DOHH2 (cell line): ENCODE measurements at regions not wholly inside any gene's neighbourhood (a gene's known extent, or its start where the extent isn't known, plus 50 kb on each side); places are given as distances from the start of the nearest gene placed in this dataset.

Source experiments
- H3F3A ChIP-seq: fragments of 200-600 bp; sonication (generic), shearing (Covaris generic); 2 replicates; pipeline ENCODE4 v1.6.0; 2016; ENCODE audit warnings: antibody characterized with exemption, mild to moderate bottlenecking; ENCODE audit not compliant: control insufficient read depth, insufficient read depth
- H3K27ac ChIP-seq: fragments of 200-600 bp; sonication (generic); 2 replicates; pipeline ENCODE4 v1.5.1; 2014; ENCODE audit warnings: low read depth, mild to moderate bottlenecking, low read length, moderate library complexity
- H3K27me3 ChIP-seq: fragments of 200-600 bp; sonication (generic); 2 replicates; pipeline ENCODE4 v1.6.1; 2014; ENCODE audit warnings: mild to moderate bottlenecking, low read length, mixed read lengths; ENCODE audit not compliant: control insufficient read depth
- H3K36me3 ChIP-seq: fragments of 200-600 bp; sonication (generic); 2 replicates; pipeline ENCODE4 v1.6.1; 2014; ENCODE audit warnings: mild to moderate bottlenecking, low read length, moderate library complexity, mixed read lengths; ENCODE audit not compliant: control insufficient read depth
- H3K4me1 ChIP-seq: fragments of 200-600 bp; sonication (generic); 2 replicates; pipeline ENCODE4 v1.6.1; 2014; ENCODE audit warnings: mild to moderate bottlenecking, low read length, mixed read lengths; ENCODE audit not compliant: control insufficient read depth
- H3K4me2 ChIP-seq: fragments of 200-600 bp; sonication (generic); 2 replicates; pipeline ENCODE4 v1.6.0; 2014; ENCODE audit warnings: mild to moderate bottlenecking, low read length, moderate library complexity
- H3K4me3 ChIP-seq: fragments of 200-600 bp; sonication (generic); 2 replicates; pipeline ENCODE4 v1.5.1; 2014; ENCODE audit warnings: mild to moderate bottlenecking, low read length, mixed read lengths
- H3K79me2 ChIP-seq: fragments of 200-600 bp; sonication (generic); 2 replicates; pipeline ENCODE4 v1.6.1; 2014; ENCODE audit warnings: mild to moderate bottlenecking, low read length, mixed read lengths; ENCODE audit not compliant: control insufficient read depth
- H3K9me2 ChIP-seq: fragments of 200-600 bp; sonication (generic); replicated peaks from 2 replicates; pipeline ENCODE4 v1.6.1; 2014; ENCODE audit warnings: mild to moderate bottlenecking, low read length, mixed read lengths; ENCODE audit not compliant: control insufficient read depth
- H3K9me3 ChIP-seq: fragments of 200-600 bp; sonication (generic); 2 replicates; pipeline ENCODE4 v1.6.1; 2014; ENCODE audit warnings: antibody characterized with exemption, low read length, mixed read lengths; ENCODE audit not compliant: control insufficient read depth, insufficient read depth
- H4K20me1 ChIP-seq: fragments of 200-600 bp; sonication (generic); 2 replicates; pipeline ENCODE4 v1.6.0; 2014; ENCODE audit warnings: low read depth, mild to moderate bottlenecking, antibody characterized with exemption, low read length, moderate library complexity; ENCODE audit not compliant: control insufficient read depth, insufficient read depth
- CTCF ChIP-seq: fragments of 200-600 bp; sonication (generic); IDR thresholded peaks from one replicate; pipeline ENCODE4 v1.5.1; 2014; ENCODE audit warnings: antibody characterized with exemption, mild to moderate bottlenecking, low read depth, low read length; ENCODE audit not compliant: poor library complexity, severe bottlenecking
- EZH2phosphoT487 ChIP-seq: fragments of 200-600 bp; sonication (generic); IDR thresholded peaks from 2 replicates; pipeline ENCODE4 v1.6.1; 2017; ENCODE audit warnings: borderline replicate concordance, mild to moderate bottlenecking, antibody characterized with exemption, low read length, moderate library complexity, mixed read lengths

GRCh38 chr9:78592811-78593210 is 295.9 kb downstream of the PSAT1 start:
- no peaks in the 10 kb centered on the region for H3K36me3 ChIP-seq
- no peak for TF ChIP-seq CTCF
- TF ChIP-seq EZH2phosphoT487 = no peak
- no peak overlapping the region for H3K27ac ChIP-seq
- H3K9me3 ChIP-seq = no peaks in the 10 kb centered on the region
- no peaks in the 10 kb centered on the region for H3F3A ChIP-seq
- H4K20me1 ChIP-seq = no peaks in the 10 kb centered on the region
- H3K4me2 ChIP-seq = no peak overlapping the region
- no peaks in the 10 kb centered on the region for H3K4me1 ChIP-seq
- no peaks in the 10 kb centered on the region for H3K79me2 ChIP-seq
- H3K4me3 ChIP-seq = no peak overlapping the region
- no peaks in the 10 kb centered on the region for H3K9me2 ChIP-seq
- peaks cover 4% of the 10 kb centered on the region; the same call in 1 of the 2 replicates for H3K27me3 ChIP-seq

- no peaks in the 10 kb centered on the region for H4K20me1 ChIP-seq
- no peaks in the 10 kb centered on the region for H3F3A ChIP-seq
- no peaks in the 10 kb centered on the region for H3K4me1 ChIP-seq
- no peak overlapping the region for H3K4me2 ChIP-seq
- no peaks in the 10 kb centered on the region for H3K9me3 ChIP-seq
- no peaks in the 10 kb centered on the region for H3K79me2 ChIP-seq
- H3K27me3 ChIP-seq = peaks cover 4% of the 10 kb centered on the region; the same call in 1 of the 2 replicates
- no peak overlapping the region for H3K4me3 ChIP-seq
- no peaks in the 10 kb centered on the region for H3K9me2 ChIP-seq
- no peaks in the 10 kb centered on the region for H3K36me3 ChIP-seq
- TF ChIP-seq EZH2phosphoT487 (no peak), CTCF (no peak)
- H3K27ac ChIP-seq = no peak overlapping the region
These were observed 298.4 kb downstream of the PSAT1 start for GRCh38 chr9:78595200-78595945.

- Histone ChIP-seq H3F3A (no peaks in the 10 kb centered on the region), H3K4me2 (no peak overlapping the region), H3K4me3 (no peak overlapping the region), H3K79me2 (no peaks in the 10 kb centered on the region), H3K36me3 (no peaks in the 10 kb centered on the region), H4K20me1 (no peaks in the 10 kb centered on the region), H3K9me3 (no peaks in the 10 kb centered on the region), H3K27ac (no peak overlapping the region), H3K9me2 (no peaks in the 10 kb centered on the region), H3K4me1 (no peaks in the 10 kb centered on the region), H3K27me3 (peaks cover 4% of the 10 kb centered on the region; the same call in 1 of the 2 replicates)
- TF ChIP-seq EZH2phosphoT487 = no peak
- no peak for TF ChIP-seq CTCF
These were observed 299.4 kb downstream of the PSAT1 start for GRCh38 chr9:78596346-78596745.
